Mesothelial cell of epicardium (in vitro differentiated cells): ENCODE measurements at regions not wholly inside any gene's neighbourhood (a gene's known extent, or its start where the extent isn't known, plus 50 kb on each side); places are given as distances from the start of the nearest gene placed in this dataset.

Experiments used
- DNase-seq, 2 experiments: peaks; one replicate each; pipeline ENCODE4 v3.0.0; 2021; ENCODE audit warnings: low spot score in 2 of 2; ENCODE audit not compliant: unreplicated experiment in 2 of 2
- H3K27ac Mint-ChIP-seq: 2 replicates; pipeline ENCODE4 v1.8.0; 2021; ENCODE audit warnings: mixed read lengths
- H3K27me3 Mint-ChIP-seq: 2 replicates; pipeline ENCODE4 v1.8.0; 2021; ENCODE audit warnings: low read depth, mixed read lengths
- H3K36me3 Mint-ChIP-seq: 2 replicates; pipeline ENCODE4 v1.8.0; 2021; ENCODE audit warnings: mixed read lengths
- H3K4me1 Mint-ChIP-seq: 2 replicates; pipeline ENCODE4 v1.8.0; 2021; ENCODE audit warnings: mixed read lengths
- H3K4me3 Mint-ChIP-seq: 2 replicates; pipeline ENCODE4 v1.8.0; 2021; ENCODE audit warnings: mild to moderate bottlenecking, moderate library complexity, mixed read lengths
- H3K9me3 Mint-ChIP-seq: 2 replicates; pipeline ENCODE4 v1.8.0; 2021; ENCODE audit warnings: mixed read lengths
- CTCF ChIP-seq: fragments of 200-600 bp; sonication (generic); IDR thresholded peaks from one replicate; pipeline ENCODE4 v1.5.0; 2021; ENCODE audit warnings: antibody characterized with exemption; ENCODE audit not compliant: unreplicated experiment

DNA sequence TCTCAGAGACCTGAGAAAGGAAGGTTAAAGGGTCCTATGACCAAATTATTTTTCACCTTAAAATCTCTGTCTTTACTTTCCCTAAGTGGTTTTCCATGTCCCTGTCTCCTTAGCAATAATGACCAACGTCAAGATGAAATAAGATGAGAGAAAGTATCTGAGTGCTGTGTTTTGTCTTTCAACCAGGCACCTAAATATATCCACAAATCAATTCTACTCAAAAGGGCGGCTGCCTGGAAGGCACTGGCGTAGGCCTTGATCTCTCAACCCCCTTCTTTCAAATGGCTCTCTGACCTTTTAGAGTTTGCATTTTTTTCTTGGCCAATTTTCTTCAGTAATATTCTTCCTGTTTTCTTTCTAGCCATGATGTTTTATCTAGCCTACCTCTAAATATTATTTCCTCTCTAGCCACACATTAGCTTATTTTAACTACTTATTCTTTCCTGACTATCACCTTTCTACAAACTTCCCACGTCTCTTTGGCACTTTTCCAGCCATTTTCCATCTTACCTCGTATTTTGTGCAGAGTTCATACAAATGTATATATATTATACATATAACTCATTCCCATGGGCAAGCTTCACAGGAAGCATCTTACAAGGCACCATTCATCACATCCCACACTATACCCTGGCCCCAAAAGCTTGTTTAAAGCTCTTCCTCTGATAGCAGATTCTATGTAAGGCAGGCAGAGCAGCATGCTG is 204.5 kb downstream of the SNX18 start:
- DNase-seq: no peak
- no peaks in the 10 kb centered on the region for H3K36me3 Mint-ChIP-seq
- peaks cover 1% of the 10 kb centered on the region for H3K9me3 Mint-ChIP-seq
- no peak overlapping the region for H3K4me3 Mint-ChIP-seq
- no peak for TF ChIP-seq CTCF
- peaks cover 20% of the 10 kb centered on the region for H3K4me1 Mint-ChIP-seq
- H3K27me3 Mint-ChIP-seq: no peaks in the 10 kb centered on the region
- H3K27ac Mint-ChIP-seq: no peak overlapping the region

- H3K36me3 Mint-ChIP-seq: no peaks in the 10 kb centered on the region
- no peak for DNase-seq
- H3K27ac Mint-ChIP-seq: no peak overlapping the region
- TF ChIP-seq CTCF: no peak
- H3K4me3 Mint-ChIP-seq: no peak overlapping the region
- H3K9me3 Mint-ChIP-seq: peaks cover 8% of the 10 kb centered on the region
- H3K4me1 Mint-ChIP-seq: peaks cover 20% of the 10 kb centered on the region
- H3K27me3 Mint-ChIP-seq: no peaks in the 10 kb centered on the region
Measured at GRCh38 chr5:54721116-54721515, 203.6 kb downstream of the SNX18 start.

DNA sequence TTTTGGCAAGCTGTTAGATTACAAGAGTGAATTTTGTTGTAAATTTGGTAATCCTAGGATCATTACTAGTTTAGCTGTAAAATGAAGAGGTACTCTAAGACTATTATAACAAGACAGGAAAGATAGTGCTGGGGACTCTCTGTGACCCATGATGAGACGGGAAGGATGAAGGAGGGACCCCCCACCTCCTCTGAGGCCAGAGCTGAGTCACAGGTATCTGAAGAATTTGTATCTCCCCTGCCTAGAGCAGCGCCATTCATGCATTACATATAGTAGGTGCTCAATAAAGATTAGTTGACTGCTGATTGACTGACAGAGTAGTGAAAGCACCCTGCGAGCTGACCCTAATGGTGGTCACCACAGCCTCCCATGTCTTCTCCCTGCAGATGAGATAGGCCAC is 202.8 kb downstream of the SNX18 start:
- no peak for DNase-seq
- H3K27me3 Mint-ChIP-seq: no peaks in the 10 kb centered on the region
- H3K4me1 Mint-ChIP-seq: peaks cover 20% of the 10 kb centered on the region
- no peak overlapping the region for H3K4me3 Mint-ChIP-seq
- TF ChIP-seq CTCF: no peak
- H3K27ac Mint-ChIP-seq: no peak overlapping the region
- peaks cover 8% of the 10 kb centered on the region for H3K9me3 Mint-ChIP-seq
- no peaks in the 10 kb centered on the region for H3K36me3 Mint-ChIP-seq

- H3K27ac Mint-ChIP-seq: no peak overlapping the region
- DNase-seq: no peak
- H3K4me1 Mint-ChIP-seq: peaks cover 20% of the 10 kb centered on the region
- H3K36me3 Mint-ChIP-seq: no peaks in the 10 kb centered on the region
- H3K9me3 Mint-ChIP-seq: peaks cover 8% of the 10 kb centered on the region
- no peak overlapping the region for H3K4me3 Mint-ChIP-seq
- TF ChIP-seq CTCF: no peak
- H3K27me3 Mint-ChIP-seq: no peaks in the 10 kb centered on the region
Measured at GRCh38 chr5:54719384-54720283, 202.1 kb downstream of the SNX18 start.

GRCh38 chr5:54718656-54719055 is 201.1 kb downstream of the SNX18 start:
- Mint-ChIP-seq H3K27me3 (no peaks in the 10 kb centered on the region), H3K9me3 (peaks cover 8% of the 10 kb centered on the region), H3K27ac (no peak overlapping the region), H3K36me3 (no peaks in the 10 kb centered on the region), H3K4me1 (peaks cover 22% of the 10 kb centered on the region), H3K4me3 (no peak overlapping the region)
- DNase-seq: no peak
- no peak for TF ChIP-seq CTCF
